ENCODE measurements at regions not wholly inside any gene's neighbourhood (a gene's known extent, or its start where the extent isn't known, plus 50 kb on each side); places are given as distances from the start of the nearest gene placed in this dataset.
A peak's percentile ranks its signal among the peaks of the same experiment; 100 is the strongest.

GRCh38 chr6:156269751-156270369 lies 507.3 kb upstream of the ARID1B start:
- no peaks in the 10 kb centered on the region for H3K36me3 ChIP-seq (ENCODE audit: control insufficient read depth, insufficient read depth, low read length)
- no peaks in the 10 kb centered on the region for H3K4me1 ChIP-seq (ENCODE audit: control insufficient read depth, insufficient read depth, low read length, poor library complexity, severe bottlenecking)
- no peak overlapping the region for H3K4me3 ChIP-seq (ENCODE audit: extremely low read depth, insufficient read depth, low read length, poor library complexity, severe bottlenecking)
- no peaks in the 10 kb centered on the region for H3K9me3 ChIP-seq (ENCODE audit: control insufficient read depth, low read length)
- no peak overlapping the region for H3K27ac ChIP-seq (ENCODE audit: low read depth, low read length, severe bottlenecking)
- WGBS, 2 experiments (ENCODE audit: insufficient coverage in 2 of 2) = 87 to 94% methylated on average over 8 of the region's 8 CpGs

- no peaks in the 10 kb centered on the region for H3K4me1 ChIP-seq (ENCODE audit: control insufficient read depth, insufficient read depth, low read length, poor library complexity, severe bottlenecking)
- H3K36me3 ChIP-seq (ENCODE audit: control insufficient read depth, insufficient read depth, low read length) = no peaks in the 10 kb centered on the region
- 100% methylated on average over 1 of the region's 3 CpGs; no CpG with 5 or more reads in 1 of the 2 experiments for WGBS, 2 experiments (ENCODE audit: insufficient coverage in 2 of 2)
- no peaks in the 10 kb centered on the region for H3K9me3 ChIP-seq (ENCODE audit: control insufficient read depth, low read length)
- no peak overlapping the region for H3K4me3 ChIP-seq (ENCODE audit: extremely low read depth, insufficient read depth, low read length, poor library complexity, severe bottlenecking)
- no peak overlapping the region for H3K27ac ChIP-seq (ENCODE audit: low read depth, low read length, severe bottlenecking)
Observed at GRCh38 chr6:156268849-156269248, 508.3 kb upstream of the ARID1B start.

GRCh38 chr6:156262014-156262413 lies 515.2 kb upstream of the ARID1B start:
- WGBS, 2 experiments (ENCODE audit: insufficient coverage in 2 of 2) = no CpG with 5 or more reads among the region's 3 CpGs
- Histone ChIP-seq H3K27ac (ENCODE audit: low read depth, low read length, severe bottlenecking) (no peak overlapping the region), H3K36me3 (ENCODE audit: control insufficient read depth, insufficient read depth, low read length) (no peaks in the 10 kb centered on the region), H3K4me1 (ENCODE audit: control insufficient read depth, insufficient read depth, low read length, poor library complexity, severe bottlenecking) (no peaks in the 10 kb centered on the region), H3K9me3 (ENCODE audit: control insufficient read depth, low read length) (no peaks in the 10 kb centered on the region), H3K4me3 (ENCODE audit: extremely low read depth, insufficient read depth, low read length, poor library complexity, severe bottlenecking) (no peak overlapping the region)

GRCh38 chr6:156260815-156261214 lies 516.4 kb upstream of the ARID1B start:
- 83% methylated on average over 1 of the region's 3 CpGs; no CpG with 5 or more reads in 1 of the 2 experiments for WGBS, 2 experiments (ENCODE audit: insufficient coverage in 2 of 2)
- H3K4me3 ChIP-seq (ENCODE audit: extremely low read depth, insufficient read depth, low read length, poor library complexity, severe bottlenecking) = no peak overlapping the region

DNA sequence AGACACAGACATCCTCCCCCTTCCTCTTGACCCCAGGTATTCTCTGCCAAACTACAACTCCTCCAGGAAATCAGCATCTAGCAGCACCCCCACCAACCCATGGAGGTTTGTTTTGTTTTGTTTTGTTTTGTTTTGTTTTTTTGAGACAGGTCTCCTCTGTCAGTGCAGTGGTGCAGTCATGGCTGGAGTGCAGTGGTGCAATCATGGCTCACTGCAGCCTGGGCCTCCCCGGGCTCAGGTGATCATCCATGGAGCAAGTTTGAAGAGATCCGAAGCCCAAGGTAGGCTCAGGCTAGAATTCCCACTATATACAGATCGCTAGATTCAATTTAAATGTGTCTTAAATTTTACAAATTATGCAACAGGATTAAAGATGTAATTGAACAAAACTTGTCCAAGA lies 518.2 kb upstream of the ARID1B start:
- 83 to 100% methylated on average over 1 of the region's 3 CpGs for WGBS, 2 experiments (ENCODE audit: insufficient coverage in 2 of 2)
- H3K4me1 ChIP-seq (ENCODE audit: control insufficient read depth, insufficient read depth, low read length, poor library complexity, severe bottlenecking) = no peaks in the 10 kb centered on the region
- no peaks in the 10 kb centered on the region for H3K36me3 ChIP-seq (ENCODE audit: control insufficient read depth, insufficient read depth, low read length)
- no peak overlapping the region for H3K4me3 ChIP-seq (ENCODE audit: extremely low read depth, insufficient read depth, low read length, poor library complexity, severe bottlenecking)
- H3K9me3 ChIP-seq (ENCODE audit: control insufficient read depth, low read length) = no peaks in the 10 kb centered on the region
- no peak overlapping the region for H3K27ac ChIP-seq (ENCODE audit: low read depth, low read length, severe bottlenecking)

More at GRCh38 chr6:156260815-156261214, 516.4 kb upstream of the ARID1B start:
- Histone ChIP-seq H3K27ac (ENCODE audit: low read depth, low read length, severe bottlenecking) (no peak overlapping the region), H3K9me3 (ENCODE audit: control insufficient read depth, low read length) (no peaks in the 10 kb centered on the region), H3K4me1 (ENCODE audit: control insufficient read depth, insufficient read depth, low read length, poor library complexity, severe bottlenecking) (no peaks in the 10 kb centered on the region), H3K36me3 (ENCODE audit: control insufficient read depth, insufficient read depth, low read length) (no peaks in the 10 kb centered on the region)

GRCh38 chr6:156256161-156256560 lies 521.0 kb upstream of the ARID1B start:
- no peak overlapping the region for H3K4me3 ChIP-seq (ENCODE audit: extremely low read depth, insufficient read depth, low read length, poor library complexity, severe bottlenecking)
- no peaks in the 10 kb centered on the region for H3K4me1 ChIP-seq (ENCODE audit: control insufficient read depth, insufficient read depth, low read length, poor library complexity, severe bottlenecking)
- no peak overlapping the region for H3K27ac ChIP-seq (ENCODE audit: low read depth, low read length, severe bottlenecking)
- no peaks in the 10 kb centered on the region for H3K9me3 ChIP-seq (ENCODE audit: control insufficient read depth, low read length)
- 97 to 100% methylated on average over 6 to 7 of the region's 10 CpGs for WGBS, 2 experiments (ENCODE audit: insufficient coverage in 2 of 2)
- no peaks in the 10 kb centered on the region for H3K36me3 ChIP-seq (ENCODE audit: control insufficient read depth, insufficient read depth, low read length)

DNA sequence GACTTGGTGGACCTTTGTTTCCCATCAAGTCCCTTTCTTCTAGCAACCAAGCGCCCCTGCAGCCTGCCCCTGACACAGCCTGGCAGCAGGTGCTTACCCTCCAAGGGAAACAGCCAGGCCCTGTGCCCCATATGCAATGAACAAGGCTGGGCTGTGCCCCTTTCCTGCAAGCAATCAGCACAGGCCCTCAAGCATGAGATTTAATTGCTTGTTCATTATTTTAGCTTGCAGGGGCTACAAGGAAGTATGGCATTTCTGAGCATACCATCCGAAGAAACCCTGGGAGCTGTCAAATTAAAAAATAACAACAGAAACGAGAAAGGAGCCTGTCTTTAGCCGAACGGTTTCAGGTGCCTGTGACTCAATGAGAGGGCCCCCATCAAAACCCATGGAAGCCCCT lies 522.9 kb upstream of the ARID1B start:
- 75 to 89% methylated on average over 5 of the region's 5 CpGs for WGBS, 2 experiments (ENCODE audit: insufficient coverage in 2 of 2)
- Histone ChIP-seq H3K4me1 (ENCODE audit: control insufficient read depth, insufficient read depth, low read length, poor library complexity, severe bottlenecking) (no peaks in the 10 kb centered on the region), H3K9me3 (ENCODE audit: control insufficient read depth, low read length) (no peaks in the 10 kb centered on the region), H3K36me3 (ENCODE audit: control insufficient read depth, insufficient read depth, low read length) (no peaks in the 10 kb centered on the region), H3K4me3 (ENCODE audit: extremely low read depth, insufficient read depth, low read length, poor library complexity, severe bottlenecking) (no peak overlapping the region), H3K27ac (ENCODE audit: low read depth, low read length, severe bottlenecking) (no peak overlapping the region)

- WGBS, 2 experiments (ENCODE audit: insufficient coverage in 2 of 2) = 87 to 97% methylated on average over 3 to 5 of the region's 5 CpGs
- Histone ChIP-seq H3K4me1 (ENCODE audit: control insufficient read depth, insufficient read depth, low read length, poor library complexity, severe bottlenecking) (no peaks in the 10 kb centered on the region), H3K4me3 (ENCODE audit: extremely low read depth, insufficient read depth, low read length, poor library complexity, severe bottlenecking) (no peak overlapping the region), H3K27ac (ENCODE audit: low read depth, low read length, severe bottlenecking) (no peak overlapping the region), H3K9me3 (ENCODE audit: control insufficient read depth, low read length) (no peaks in the 10 kb centered on the region), H3K36me3 (ENCODE audit: control insufficient read depth, insufficient read depth, low read length) (no peaks in the 10 kb centered on the region)
Observed at GRCh38 chr6:156250593-156250992, 526.6 kb upstream of the ARID1B start.

DNA sequence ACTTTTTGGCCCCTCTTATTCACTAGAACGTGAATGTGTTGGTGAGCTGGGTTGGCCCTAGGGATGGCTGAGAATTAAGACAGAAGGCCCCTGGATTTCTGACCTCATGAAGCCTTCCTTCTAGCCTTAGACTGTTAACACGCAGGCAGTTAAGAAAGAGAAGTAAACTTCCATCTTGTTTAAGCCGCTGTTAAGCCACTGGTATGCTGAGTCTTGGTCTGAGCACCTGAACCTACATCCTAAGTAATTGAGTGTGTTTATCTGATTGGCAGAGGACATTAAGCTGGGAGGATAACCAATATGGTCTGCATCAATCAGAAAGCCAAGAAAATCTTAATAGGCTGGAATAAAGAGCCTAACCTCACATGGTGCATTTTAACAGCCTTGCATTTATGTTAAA lies 535.0 kb upstream of the ARID1B start:
- Histone ChIP-seq H3K36me3 (ENCODE audit: control insufficient read depth, insufficient read depth, low read length) (no peaks in the 10 kb centered on the region), H3K9me3 (ENCODE audit: control insufficient read depth, low read length) (no peaks in the 10 kb centered on the region), H3K4me1 (ENCODE audit: control insufficient read depth, insufficient read depth, low read length, poor library complexity, severe bottlenecking) (no peaks in the 10 kb centered on the region), H3K27ac (ENCODE audit: low read depth, low read length, severe bottlenecking) (no peak overlapping the region), H3K4me3 (ENCODE audit: extremely low read depth, insufficient read depth, low read length, poor library complexity, severe bottlenecking) (no peak overlapping the region)
- WGBS, 2 experiments (ENCODE audit: insufficient coverage in 2 of 2) = 70 to 83% methylated on average over 1 of the region's 3 CpGs

GRCh38 chr6:156231026-156231765 lies 546.0 kb upstream of the ARID1B start:
- H3K4me3 ChIP-seq (ENCODE audit: extremely low read depth, insufficient read depth, low read length, poor library complexity, severe bottlenecking) = no peak overlapping the region
- WGBS, 2 experiments (ENCODE audit: insufficient coverage in 2 of 2) = 84 to 92% methylated on average over 5 to 7 of the region's 10 CpGs
- no peak overlapping the region for H3K27ac ChIP-seq (ENCODE audit: low read depth, low read length, severe bottlenecking)
- H3K36me3 ChIP-seq (ENCODE audit: control insufficient read depth, insufficient read depth, low read length) = no peaks in the 10 kb centered on the region
- H3K9me3 ChIP-seq (ENCODE audit: control insufficient read depth, low read length) = no peaks in the 10 kb centered on the region
- H3K4me1 ChIP-seq (ENCODE audit: control insufficient read depth, insufficient read depth, low read length, poor library complexity, severe bottlenecking) = no peaks in the 10 kb centered on the region

DNA sequence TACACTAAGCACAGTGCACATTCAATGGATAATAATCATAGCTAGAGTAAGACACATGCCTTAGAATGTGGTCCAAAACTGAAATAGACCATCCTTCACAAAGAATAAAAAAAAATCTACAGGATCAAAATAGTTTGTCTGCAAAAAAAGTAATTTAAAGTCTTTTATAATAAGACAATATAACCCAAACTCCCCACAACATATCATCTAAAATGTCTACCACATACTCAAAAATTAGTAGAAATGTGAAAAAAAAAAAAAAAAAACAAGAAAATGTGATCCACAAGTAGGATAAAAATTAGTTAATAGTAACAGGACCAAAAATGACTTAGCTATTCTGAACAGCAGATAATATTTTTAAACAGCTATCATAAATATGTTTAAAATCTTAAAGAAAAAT lies 557.2 kb upstream of the ARID1B start:
- Histone ChIP-seq H3K4me3 (ENCODE audit: extremely low read depth, insufficient read depth, low read length, poor library complexity, severe bottlenecking) (no peak overlapping the region), H3K27ac (ENCODE audit: low read depth, low read length, severe bottlenecking) (peak overlapping the region; percentile 29), H3K4me1 (ENCODE audit: control insufficient read depth, insufficient read depth, low read length, poor library complexity, severe bottlenecking) (no peaks in the 10 kb centered on the region), H3K36me3 (ENCODE audit: control insufficient read depth, insufficient read depth, low read length) (no peaks in the 10 kb centered on the region), H3K9me3 (ENCODE audit: control insufficient read depth, low read length) (no peaks in the 10 kb centered on the region)

All from mesodermal cell (in vitro differentiated cells).